ENCODE measurements at regions not wholly inside any gene's neighbourhood (a gene's known extent, or its start where the extent isn't known, plus 50 kb on each side); places are given as distances from the start of the nearest gene placed in this dataset.

DNA sequence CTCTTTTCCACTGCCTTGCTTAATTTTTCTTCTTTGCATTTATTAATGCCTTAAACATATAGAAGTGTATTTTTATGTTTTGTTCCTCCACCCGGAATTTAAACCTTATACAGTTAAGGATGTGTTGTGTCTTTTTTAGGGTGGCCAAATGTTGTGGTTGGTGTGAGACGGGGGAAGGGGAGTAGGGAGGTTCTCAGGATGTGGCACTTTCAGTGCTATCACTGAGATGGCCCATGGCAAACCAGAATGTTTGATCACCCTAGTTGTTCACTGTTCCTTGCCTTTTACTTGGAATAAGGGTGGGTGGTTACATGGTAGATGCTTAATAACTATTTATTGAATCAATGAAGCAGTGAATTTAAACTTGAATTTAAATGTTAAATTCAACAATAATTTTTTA, 216.0 kb upstream of the SLITRK1 start (continued):
- TF ChIP-seq MYC (IDR thresholded peaks at IDR 0.05; ENCODE audit: insufficient read depth, insufficient read length, insufficient replicate concordance, low read length, severe bottlenecking): no peak
- no peak for TF ChIP-seq DPF2 (IDR thresholded peaks at IDR 0.05)
- no peak for TF ChIP-seq MTA3 (IDR thresholded peaks at IDR 0.05; ENCODE audit: borderline replicate concordance, low read length)
- TF ChIP-seq, protein P1, sequence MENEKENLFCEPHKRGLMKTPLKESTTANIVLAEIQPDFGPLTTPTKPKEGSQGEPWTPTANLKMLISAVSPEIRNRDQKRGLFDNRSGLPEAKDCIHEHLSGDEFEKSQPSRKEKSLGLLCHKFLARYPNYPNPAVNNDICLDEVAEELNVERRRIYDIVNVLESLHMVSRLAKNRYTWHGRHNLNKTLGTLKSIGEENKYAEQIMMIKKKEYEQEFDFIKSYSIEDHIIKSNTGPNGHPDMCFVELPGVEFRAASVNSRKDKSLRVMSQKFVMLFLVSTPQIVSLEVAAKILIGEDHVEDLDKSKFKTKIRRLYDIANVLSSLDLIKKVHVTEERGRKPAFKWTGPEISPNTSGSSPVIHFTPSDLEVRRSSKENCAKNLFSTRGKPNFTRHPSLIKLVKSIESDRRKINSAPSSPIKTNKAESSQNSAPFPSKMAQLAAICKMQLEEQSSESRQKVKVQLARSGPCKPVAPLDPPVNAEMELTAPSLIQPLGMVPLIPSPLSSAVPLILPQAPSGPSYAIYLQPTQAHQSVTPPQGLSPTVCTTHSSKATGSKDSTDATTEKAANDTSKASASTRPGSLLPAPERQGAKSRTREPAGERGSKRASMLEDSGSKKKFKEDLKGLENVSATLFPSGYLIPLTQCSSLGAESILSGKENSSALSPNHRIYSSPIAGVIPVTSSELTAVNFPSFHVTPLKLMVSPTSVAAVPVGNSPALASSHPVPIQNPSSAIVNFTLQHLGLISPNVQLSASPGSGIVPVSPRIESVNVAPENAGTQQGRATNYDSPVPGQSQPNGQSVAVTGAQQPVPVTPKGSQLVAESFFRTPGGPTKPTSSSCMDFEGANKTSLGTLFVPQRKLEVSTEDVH (IDR thresholded peaks at IDR 0.05; ENCODE audit: low read depth, partially characterized antibody): no peak
- no peak for TF ChIP-seq TCF12 (IDR thresholded peaks at IDR 0.05; ENCODE audit: low read depth, low read length)
- TF ChIP-seq SMAD5 (IDR thresholded peaks at IDR 0.05; ENCODE audit: low read depth): no peak

DNA sequence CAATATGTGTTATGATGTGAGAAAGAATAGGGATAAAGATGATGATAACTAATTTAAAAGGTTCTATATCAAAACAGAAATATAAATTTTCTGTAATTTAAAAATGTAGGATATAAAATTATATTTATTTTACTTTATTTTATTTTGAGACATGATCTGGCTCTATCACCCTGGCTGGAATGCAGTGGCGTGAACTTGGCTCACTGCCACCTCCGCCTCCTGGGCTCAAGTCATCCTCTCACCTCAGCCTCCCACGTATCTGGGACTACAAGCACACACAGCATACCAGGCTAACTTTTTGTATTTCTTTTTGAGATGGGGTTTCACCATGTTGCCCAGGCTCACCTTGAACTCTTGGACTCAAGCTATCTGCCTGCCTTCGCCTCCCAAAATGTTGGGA, 214.9 kb upstream of the SLITRK1 start:
- ChIA-PET CTCF (interaction anchor here (1.0 kb wide), 1 partner anchor 10 kb away, joined by 3 read pairs; no protein-coding TSS in a partner anchor), RAD21 (ENCODE audit: unreplicated experiment) (no interaction called here), POLR2A (no interaction called here), SMC1A (ENCODE audit: uncharacterized antibody, unreplicated experiment) (no interaction called here)
- 16% methylated on average over 4 of the region's 4 CpGs for WGBS (ENCODE audit: insufficient coverage, insufficient replicate concordance, low lambda C conversion rate, missing lambda C conversion rate)
- no peaks in the 10 kb centered on the region for H4K20me1 ChIP-seq (ENCODE audit: control insufficient read depth, insufficient read depth)
- FAIRE-seq (no peak), DNase-seq (ENCODE audit: low read depth, low spot score) (no peak), ATAC-seq (no peak)
- no peak overlapping the region for H2AFZ ChIP-seq (ENCODE audit: control insufficient read depth, low read depth, low read length)
- no peaks in the 10 kb centered on the region for H3K27me3 ChIP-seq (replicated peaks in 1 of 2; ENCODE audit: control insufficient read depth in 2 of 2, insufficient read depth in 2 of 2, low read length in 1 of 2)
- H3K9ac ChIP-seq (ENCODE audit: control insufficient read depth, insufficient read depth, low read length): no peak overlapping the region
- H3K4me2 ChIP-seq (ENCODE audit: control insufficient read depth, insufficient read depth): no peak overlapping the region
- H3K36me3 ChIP-seq (ENCODE audit: control insufficient read depth in 2 of 2, insufficient read depth in 2 of 2, low read length in 1 of 2): no peaks in the 10 kb centered on the region
- intact Hi-C loops (cut with micrococcal nuclease; ENCODE audit: unreplicated experiment) (no loop called here), in situ Hi-C loops (cut with MboI) (no loop called here)
- H3K79me2 ChIP-seq (ENCODE audit: control insufficient read depth, insufficient read depth, low read length): no peaks in the 10 kb centered on the region
- H3K4me1 ChIP-seq (ENCODE audit: control insufficient read depth, insufficient read depth, low read length): no peaks in the 10 kb centered on the region
- H3K9me3 ChIP-seq (replicated peaks; ENCODE audit: control insufficient read depth, insufficient read depth, low read length): no peaks in the 10 kb centered on the region
- H3K4me3 ChIP-seq: no peak overlapping the region
- BruUV-seq (replicated peaks): no TSS peak
- no peak overlapping the region for H3K27ac ChIP-seq (ENCODE audit: control insufficient read depth, insufficient read depth)
- TF ChIP-seq PAX8 (IDR thresholded peaks at IDR 0.05) (no peak), MEF2B (IDR thresholded peaks at IDR 0.05; ENCODE audit: partially characterized antibody, poor library complexity, severe bottlenecking) (no peak), ZNF217 (IDR thresholded peaks at IDR 0.05) (no peak), ASH2L (IDR thresholded peaks at IDR 0.05; ENCODE audit: borderline replicate concordance, low read depth) (no peak)
- TF ChIP-seq, protein P2, sequence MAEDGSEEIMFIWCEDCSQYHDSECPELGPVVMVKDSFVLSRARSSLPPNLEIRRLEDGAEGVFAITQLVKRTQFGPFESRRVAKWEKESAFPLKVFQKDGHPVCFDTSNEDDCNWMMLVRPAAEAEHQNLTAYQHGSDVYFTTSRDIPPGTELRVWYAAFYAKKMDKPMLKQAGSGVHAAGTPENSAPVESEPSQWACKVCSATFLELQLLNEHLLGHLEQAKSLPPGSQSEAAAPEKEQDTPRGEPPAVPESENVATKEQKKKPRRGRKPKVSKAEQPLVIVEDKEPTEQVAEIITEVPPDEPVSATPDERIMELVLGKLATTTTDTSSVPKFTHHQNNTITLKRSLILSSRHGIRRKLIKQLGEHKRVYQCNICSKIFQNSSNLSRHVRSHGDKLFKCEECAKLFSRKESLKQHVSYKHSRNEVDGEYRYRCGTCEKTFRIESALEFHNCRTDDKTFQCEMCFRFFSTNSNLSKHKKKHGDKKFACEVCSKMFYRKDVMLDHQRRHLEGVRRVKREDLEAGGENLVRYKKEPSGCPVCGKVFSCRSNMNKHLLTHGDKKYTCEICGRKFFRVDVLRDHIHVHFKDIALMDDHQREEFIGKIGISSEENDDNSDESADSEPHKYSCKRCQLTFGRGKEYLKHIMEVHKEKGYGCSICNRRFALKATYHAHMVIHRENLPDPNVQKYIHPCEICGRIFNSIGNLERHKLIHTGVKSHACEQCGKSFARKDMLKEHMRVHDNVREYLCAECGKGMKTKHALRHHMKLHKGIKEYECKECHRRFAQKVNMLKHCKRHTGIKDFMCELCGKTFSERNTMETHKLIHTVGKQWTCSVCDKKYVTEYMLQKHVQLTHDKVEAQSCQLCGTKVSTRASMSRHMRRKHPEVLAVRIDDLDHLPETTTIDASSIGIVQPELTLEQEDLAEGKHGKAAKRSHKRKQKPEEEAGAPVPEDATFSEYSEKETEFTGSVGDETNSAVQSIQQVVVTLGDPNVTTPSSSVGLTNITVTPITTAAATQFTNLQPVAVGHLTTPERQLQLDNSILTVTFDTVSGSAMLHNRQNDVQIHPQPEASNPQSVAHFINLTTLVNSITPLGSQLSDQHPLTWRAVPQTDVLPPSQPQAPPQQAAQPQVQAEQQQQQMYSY (CRISPR knock-in tag; IDR thresholded peaks at IDR 0.05): no peak
- TF ChIP-seq, protein P3, sequence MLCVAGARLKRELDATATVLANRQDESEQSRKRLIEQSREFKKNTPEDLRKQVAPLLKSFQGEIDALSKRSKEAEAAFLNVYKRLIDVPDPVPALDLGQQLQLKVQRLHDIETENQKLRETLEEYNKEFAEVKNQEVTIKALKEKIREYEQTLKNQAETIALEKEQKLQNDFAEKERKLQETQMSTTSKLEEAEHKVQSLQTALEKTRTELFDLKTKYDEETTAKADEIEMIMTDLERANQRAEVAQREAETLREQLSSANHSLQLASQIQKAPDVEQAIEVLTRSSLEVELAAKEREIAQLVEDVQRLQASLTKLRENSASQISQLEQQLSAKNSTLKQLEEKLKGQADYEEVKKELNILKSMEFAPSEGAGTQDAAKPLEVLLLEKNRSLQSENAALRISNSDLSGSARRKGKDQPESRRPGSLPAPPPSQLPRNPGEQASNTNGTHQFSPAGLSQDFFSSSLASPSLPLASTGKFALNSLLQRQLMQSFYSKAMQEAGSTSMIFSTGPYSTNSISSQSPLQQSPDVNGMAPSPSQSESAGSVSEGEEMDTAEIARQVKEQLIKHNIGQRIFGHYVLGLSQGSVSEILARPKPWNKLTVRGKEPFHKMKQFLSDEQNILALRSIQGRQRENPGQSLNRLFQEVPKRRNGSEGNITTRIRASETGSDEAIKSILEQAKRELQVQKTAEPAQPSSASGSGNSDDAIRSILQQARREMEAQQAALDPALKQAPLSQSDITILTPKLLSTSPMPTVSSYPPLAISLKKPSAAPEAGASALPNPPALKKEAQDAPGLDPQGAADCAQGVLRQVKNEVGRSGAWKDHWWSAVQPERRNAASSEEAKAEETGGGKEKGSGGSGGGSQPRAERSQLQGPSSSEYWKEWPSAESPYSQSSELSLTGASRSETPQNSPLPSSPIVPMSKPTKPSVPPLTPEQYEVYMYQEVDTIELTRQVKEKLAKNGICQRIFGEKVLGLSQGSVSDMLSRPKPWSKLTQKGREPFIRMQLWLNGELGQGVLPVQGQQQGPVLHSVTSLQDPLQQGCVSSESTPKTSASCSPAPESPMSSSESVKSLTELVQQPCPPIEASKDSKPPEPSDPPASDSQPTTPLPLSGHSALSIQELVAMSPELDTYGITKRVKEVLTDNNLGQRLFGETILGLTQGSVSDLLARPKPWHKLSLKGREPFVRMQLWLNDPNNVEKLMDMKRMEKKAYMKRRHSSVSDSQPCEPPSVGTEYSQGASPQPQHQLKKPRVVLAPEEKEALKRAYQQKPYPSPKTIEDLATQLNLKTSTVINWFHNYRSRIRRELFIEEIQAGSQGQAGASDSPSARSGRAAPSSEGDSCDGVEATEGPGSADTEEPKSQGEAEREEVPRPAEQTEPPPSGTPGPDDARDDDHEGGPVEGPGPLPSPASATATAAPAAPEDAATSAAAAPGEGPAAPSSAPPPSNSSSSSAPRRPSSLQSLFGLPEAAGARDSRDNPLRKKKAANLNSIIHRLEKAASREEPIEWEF (IDR thresholded peaks at IDR 0.05; ENCODE audit: insufficient replicate concordance, low read depth, low read length): no peak
